ENCODE measurements at regions not wholly inside any gene's neighbourhood (a gene's known extent, or its start where the extent isn't known, plus 50 kb on each side); places are given as distances from the start of the nearest gene placed in this dataset.

DNA sequence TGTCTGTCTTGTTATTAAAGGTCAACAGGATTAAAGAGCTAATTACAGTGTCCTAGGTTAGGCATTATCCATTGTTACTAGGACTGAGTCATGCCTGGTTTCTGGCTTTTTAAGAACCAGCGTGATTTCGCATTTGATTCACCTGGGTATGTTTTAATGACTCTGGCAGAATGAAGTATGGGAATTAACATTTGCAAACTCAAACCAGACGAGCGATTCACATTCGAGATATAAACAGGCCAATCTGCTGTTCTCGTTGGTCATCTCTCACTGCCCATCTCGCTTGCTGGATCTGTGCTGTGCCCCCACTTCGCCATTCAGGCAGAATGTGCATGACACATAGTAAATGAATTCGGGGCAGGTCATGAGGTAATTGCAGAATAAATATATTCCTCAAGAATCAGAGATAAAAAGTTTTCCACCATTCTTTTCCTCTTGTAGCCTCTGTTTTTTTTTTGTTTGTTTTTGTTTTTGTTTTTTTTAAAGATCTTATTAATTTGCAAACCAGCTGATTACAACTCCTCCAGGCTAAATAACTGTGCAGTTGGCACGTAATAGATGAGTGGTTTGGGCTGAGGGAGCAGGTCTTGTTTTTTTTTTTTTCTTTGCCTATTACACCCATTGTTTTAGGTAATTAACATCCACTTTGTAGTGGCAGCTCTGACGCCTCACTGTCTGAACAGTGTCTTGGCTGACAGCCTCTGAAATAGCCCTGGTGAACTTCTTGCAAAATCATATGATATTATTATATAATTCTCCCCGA, 313.5 kb upstream of the MSX2 start:
- Histone ChIP-seq H3K9me3 (ENCODE audit: control insufficient read depth in 4 of 4, insufficient read depth in 3 of 4, low read length in 3 of 4) (no peaks in the 10 kb centered on the region), H3K27ac (ENCODE audit: low read depth in 1 of 2, low read length in 1 of 2) (no peak overlapping the region), H3K9ac (ENCODE audit: insufficient read depth in 1 of 2, low read length in 2 of 2) (no peak overlapping the region), H3K36me3 (ENCODE audit: control insufficient read depth in 4 of 4, insufficient read depth in 4 of 4, low read length in 4 of 4) (no peaks in the 10 kb centered on the region), H3K27me3 (ENCODE audit: control insufficient read depth in 3 of 3, insufficient read depth in 3 of 3, low read length in 2 of 3) (peaks cover 0 to 3% (median under 1%) of the 10 kb centered on the region in 3 donors), H3K4me3 (no peak overlapping the region), H3K4me1 (ENCODE audit: control insufficient read depth in 5 of 5, insufficient read depth in 5 of 5, low read length in 5 of 5) (no peaks in the 10 kb centered on the region)
- WGBS, 2 donors = 78 to 86% methylated on average over 12 of the region's 12 CpGs
- ATAC-seq (ENCODE audit: insufficient read depth, low FRiP score) = no peak
- no peak for DNase-seq
- TF ChIP-seq, protein P1, sequence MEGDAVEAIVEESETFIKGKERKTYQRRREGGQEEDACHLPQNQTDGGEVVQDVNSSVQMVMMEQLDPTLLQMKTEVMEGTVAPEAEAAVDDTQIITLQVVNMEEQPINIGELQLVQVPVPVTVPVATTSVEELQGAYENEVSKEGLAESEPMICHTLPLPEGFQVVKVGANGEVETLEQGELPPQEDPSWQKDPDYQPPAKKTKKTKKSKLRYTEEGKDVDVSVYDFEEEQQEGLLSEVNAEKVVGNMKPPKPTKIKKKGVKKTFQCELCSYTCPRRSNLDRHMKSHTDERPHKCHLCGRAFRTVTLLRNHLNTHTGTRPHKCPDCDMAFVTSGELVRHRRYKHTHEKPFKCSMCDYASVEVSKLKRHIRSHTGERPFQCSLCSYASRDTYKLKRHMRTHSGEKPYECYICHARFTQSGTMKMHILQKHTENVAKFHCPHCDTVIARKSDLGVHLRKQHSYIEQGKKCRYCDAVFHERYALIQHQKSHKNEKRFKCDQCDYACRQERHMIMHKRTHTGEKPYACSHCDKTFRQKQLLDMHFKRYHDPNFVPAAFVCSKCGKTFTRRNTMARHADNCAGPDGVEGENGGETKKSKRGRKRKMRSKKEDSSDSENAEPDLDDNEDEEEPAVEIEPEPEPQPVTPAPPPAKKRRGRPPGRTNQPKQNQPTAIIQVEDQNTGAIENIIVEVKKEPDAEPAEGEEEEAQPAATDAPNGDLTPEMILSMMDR (IDR thresholded peaks at IDR 0.05; ENCODE audit: control extremely low read depth, extremely low read depth) = no peak

DNA sequence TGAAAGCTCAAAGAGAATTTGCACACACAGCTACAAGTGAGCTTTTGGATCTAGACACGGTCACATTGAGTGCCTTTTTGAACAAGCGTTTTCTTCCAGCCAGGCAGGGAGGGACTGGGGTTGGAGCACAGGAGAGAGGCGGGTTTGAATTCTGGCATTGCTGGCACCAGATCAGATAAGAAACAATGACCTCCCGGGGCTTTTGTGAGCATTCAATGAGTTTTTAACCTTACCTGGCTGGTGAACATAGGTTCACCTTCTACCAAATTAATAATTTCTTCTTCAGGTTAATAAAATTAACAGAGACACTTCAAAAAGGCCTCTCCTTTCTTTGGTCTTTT, 312.9 kb upstream of the MSX2 start:
- Histone ChIP-seq H3K27ac (ENCODE audit: low read depth in 1 of 2, low read length in 1 of 2) (no peak overlapping the region), H3K4me1 (ENCODE audit: control insufficient read depth in 5 of 5, insufficient read depth in 5 of 5, low read length in 5 of 5) (no peaks in the 10 kb centered on the region), H3K9ac (ENCODE audit: insufficient read depth in 1 of 2, low read length in 2 of 2) (no peak overlapping the region), H3K9me3 (ENCODE audit: control insufficient read depth in 4 of 4, insufficient read depth in 3 of 4, low read length in 3 of 4) (no peaks in the 10 kb centered on the region), H3K27me3 (ENCODE audit: control insufficient read depth in 3 of 3, insufficient read depth in 3 of 3, low read length in 2 of 3) (peaks cover 0 to 3% (median 2%) of the 10 kb centered on the region in 3 donors), H3K36me3 (ENCODE audit: control insufficient read depth in 4 of 4, insufficient read depth in 4 of 4, low read length in 4 of 4) (no peaks in the 10 kb centered on the region), H3K4me3 (no peak overlapping the region)
- TF ChIP-seq, protein P1 (IDR thresholded peaks at IDR 0.05; ENCODE audit: control extremely low read depth, extremely low read depth) = no peak
- DNase-seq (no peak), ATAC-seq (ENCODE audit: insufficient read depth, low FRiP score) (no peak)
- WGBS, 2 donors = 61 to 69% methylated on average over 4 of the region's 4 CpGs

DNA sequence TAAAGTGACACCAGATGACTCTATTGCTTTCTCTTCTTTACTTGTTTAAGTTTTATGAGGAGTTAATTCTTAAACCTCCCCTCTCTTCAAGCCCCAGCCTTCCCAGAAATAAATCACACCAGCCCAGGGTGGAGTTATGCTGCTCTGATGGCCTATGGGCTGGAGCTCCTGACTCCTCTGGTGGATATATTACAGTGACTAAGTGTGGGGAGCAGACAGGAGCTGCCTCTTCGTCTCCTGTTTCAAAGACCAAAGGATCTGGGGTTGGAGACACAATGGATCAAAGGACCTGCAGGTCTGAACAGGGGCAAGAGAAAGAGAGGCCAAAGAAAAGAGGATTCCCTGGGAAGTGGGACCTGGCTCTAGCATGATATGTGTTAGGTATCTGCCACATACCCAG, 312.0 kb upstream of the MSX2 start:
- Histone ChIP-seq H3K9ac (ENCODE audit: insufficient read depth in 1 of 2, low read length in 2 of 2) (no peak overlapping the region), H3K9me3 (ENCODE audit: control insufficient read depth in 4 of 4, insufficient read depth in 3 of 4, low read length in 3 of 4) (no peaks in the 10 kb centered on the region), H3K27me3 (ENCODE audit: control insufficient read depth in 3 of 3, insufficient read depth in 3 of 3, low read length in 2 of 3) (peaks cover 0 to 3% (median 2%) of the 10 kb centered on the region in 3 donors), H3K36me3 (ENCODE audit: control insufficient read depth in 4 of 4, insufficient read depth in 4 of 4, low read length in 4 of 4) (no peaks in the 10 kb centered on the region), H3K27ac (ENCODE audit: low read depth in 1 of 2, low read length in 1 of 2) (no peak overlapping the region), H3K4me3 (no peak overlapping the region), H3K4me1 (ENCODE audit: control insufficient read depth in 5 of 5, insufficient read depth in 5 of 5, low read length in 5 of 5) (no peaks in the 10 kb centered on the region)
- ATAC-seq (ENCODE audit: insufficient read depth, low FRiP score) (no peak), DNase-seq (no peak)
- TF ChIP-seq, protein P1 (IDR thresholded peaks at IDR 0.05; ENCODE audit: control extremely low read depth, extremely low read depth) = no peak
- 55 to 62% methylated on average over 1 of the region's 1 CpG for WGBS, 2 donors

DNA sequence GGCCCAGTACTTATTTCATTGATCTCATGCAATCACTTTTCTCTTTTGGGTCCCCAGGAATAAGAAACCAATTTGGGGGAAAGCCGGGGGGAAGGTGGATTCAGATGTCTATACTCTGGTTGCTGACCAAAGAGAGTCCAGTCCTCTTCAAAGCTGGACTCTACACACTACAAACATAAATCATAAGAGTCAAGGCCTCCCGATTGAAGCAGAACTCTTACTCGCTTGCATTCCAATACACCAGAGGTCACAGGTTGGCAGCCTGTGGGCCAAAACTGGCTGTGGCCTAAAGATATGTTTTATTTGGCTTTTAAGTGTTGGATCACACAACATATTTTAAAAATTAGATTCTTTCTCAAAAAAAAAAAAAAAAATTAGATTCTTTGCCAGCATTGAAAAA, 311.4 kb upstream of the MSX2 start:
- DNase-seq (no peak), ATAC-seq (ENCODE audit: insufficient read depth, low FRiP score) (no peak)
- Histone ChIP-seq H3K9ac (ENCODE audit: insufficient read depth in 1 of 2, low read length in 2 of 2) (no peak overlapping the region), H3K27ac (ENCODE audit: low read depth in 1 of 2, low read length in 1 of 2) (no peak overlapping the region), H3K9me3 (ENCODE audit: control insufficient read depth in 4 of 4, insufficient read depth in 3 of 4, low read length in 3 of 4) (no peaks in the 10 kb centered on the region), H3K36me3 (ENCODE audit: control insufficient read depth in 4 of 4, insufficient read depth in 4 of 4, low read length in 4 of 4) (no peaks in the 10 kb centered on the region), H3K27me3 (ENCODE audit: control insufficient read depth in 3 of 3, insufficient read depth in 3 of 3, low read length in 2 of 3) (peaks cover 0 to 2% (median 0%) of the 10 kb centered on the region in 3 donors), H3K4me1 (ENCODE audit: control insufficient read depth in 5 of 5, insufficient read depth in 5 of 5, low read length in 5 of 5) (no peaks in the 10 kb centered on the region), H3K4me3 (no peak overlapping the region)
- TF ChIP-seq, protein P1 (IDR thresholded peaks at IDR 0.05; ENCODE audit: control extremely low read depth, extremely low read depth) = no peak
- WGBS, 2 donors = 68 to 81% methylated on average over 3 of the region's 3 CpGs
